Colon (tissue), 2 donors: ENCODE measurements at regions not wholly inside any gene's neighbourhood (a gene's known extent, or its start where the extent isn't known, plus 50 kb on each side); places are given as distances from the start of the nearest gene placed in this dataset.

Experiments used
- FAIRE-seq: peaks from 2 replicates; lab custom pipeline; 2012; peaks lifted over from hg19 to GRCh38; lab: Jason Lieb, UNC
- donor health status: control.
- donor health status: control.

DNA sequence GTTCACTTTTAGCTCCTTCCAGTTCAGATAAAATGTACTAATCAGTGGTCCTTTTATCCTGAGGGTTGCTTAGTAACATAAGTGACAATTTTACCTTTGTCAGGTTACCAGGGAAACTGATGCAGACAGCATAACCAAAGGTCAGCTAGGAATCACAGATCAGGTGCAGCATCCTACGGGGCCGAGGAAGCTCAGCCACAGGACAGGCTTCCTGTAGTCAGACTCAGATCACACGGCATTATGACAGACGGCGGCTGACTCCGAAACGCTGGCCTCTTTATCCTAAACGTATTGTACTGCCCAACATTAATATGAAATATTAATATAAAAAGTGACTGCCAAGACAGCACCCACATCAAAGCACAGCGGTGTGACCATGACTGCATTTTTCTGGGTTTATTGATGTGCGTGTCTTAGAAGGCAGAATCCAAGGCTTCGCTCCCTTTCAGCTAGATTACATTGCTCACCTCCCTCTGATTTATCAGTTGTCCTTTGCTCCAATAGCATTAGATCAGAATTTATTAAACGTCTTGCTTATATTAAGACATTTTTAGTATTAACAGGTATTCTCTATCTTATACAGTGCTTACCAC, 444.5 kb downstream of the CMPK2 start:
- FAIRE-seq = no peak

GRCh38 chr2:6421888-6422287, 443.8 kb downstream of the CMPK2 start:
- FAIRE-seq = no peak

GRCh38 chr2:6423157-6423556, 442.6 kb downstream of the CMPK2 start:
- FAIRE-seq = no peak

DNA sequence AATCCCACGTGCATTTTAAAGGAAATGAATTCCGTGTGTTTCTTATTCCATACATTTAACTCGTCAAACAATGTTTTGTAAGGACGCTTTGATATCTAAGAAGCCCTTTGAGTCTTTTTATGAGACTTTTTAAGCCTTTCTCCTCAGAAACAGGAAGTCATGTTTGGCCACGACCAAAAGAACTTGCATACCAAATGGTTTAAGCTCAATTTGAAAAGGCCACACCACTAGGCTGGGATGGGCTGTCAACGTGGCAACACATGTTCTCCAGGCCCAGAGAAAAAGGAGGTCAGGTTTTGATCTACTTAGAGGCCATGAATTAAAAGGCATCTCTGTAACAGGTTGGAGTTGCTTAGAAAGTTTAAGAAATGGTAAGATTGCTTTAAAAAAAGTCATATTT, 441.8 kb downstream of the CMPK2 start:
- FAIRE-seq = no peak

- FAIRE-seq = no peak
Observed at GRCh38 chr2:6425032-6425431, 440.7 kb downstream of the CMPK2 start.

- no peak for FAIRE-seq
Observed at GRCh38 chr2:6429210-6429986, 436.3 kb downstream of the CMPK2 start.

DNA sequence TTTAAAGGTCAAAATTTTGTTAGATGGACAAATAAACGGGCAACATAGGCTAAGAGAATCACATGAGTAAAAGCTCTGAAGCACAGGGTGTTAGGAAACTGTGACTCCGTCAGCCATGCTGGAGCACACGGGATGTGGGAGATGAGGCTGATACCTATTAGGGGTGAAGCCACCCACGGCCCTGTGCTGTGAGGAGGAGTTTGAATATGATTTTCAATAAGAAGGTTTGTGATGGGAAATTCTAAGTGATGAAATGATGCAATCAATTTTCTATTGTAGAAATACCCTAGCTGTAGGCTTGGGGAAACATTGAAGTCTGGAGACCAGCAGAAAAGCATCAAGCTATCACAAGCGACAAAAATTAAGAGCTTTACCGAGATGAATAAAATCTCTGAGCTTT, 431.3 kb downstream of the CMPK2 start:
- FAIRE-seq = no peak

GRCh38 chr2:6441800-6442199, 423.9 kb downstream of the CMPK2 start:
- FAIRE-seq = no peak

DNA sequence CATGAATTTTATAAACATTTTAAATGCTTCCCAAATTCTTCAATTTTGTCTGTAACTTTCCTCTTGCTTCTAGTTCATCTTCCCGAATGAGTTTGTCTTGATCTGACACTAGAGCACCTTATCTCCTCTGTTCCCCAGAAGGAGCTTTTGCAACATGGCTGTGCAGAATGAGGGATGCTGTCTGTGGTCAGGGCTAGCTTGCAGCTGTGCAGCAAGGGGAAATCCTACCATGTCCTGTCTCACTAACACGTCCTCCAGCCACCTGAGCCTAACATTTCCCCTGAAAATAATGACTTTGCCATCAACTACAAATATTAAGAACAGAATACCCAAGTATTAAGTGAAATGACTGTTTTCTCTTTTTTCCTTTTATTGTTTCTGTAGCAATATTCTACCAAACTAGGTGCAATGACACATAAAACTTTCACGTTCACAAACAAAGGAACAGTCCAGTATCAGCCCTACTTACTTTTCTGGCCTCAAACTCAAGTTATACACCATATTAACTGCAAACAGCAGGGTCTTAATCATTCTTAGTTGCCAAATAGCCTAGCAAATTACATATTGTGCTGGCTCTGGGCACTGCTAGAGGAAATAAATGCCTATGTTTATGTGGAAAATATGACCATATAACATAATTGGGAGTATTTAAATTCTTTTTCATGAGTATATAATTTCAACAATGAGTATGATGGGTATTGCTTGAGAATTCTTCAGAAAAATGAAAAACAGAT, 423.3 kb downstream of the CMPK2 start:
- no peak for FAIRE-seq

GRCh38 chr2:6443061-6443823, 422.5 kb downstream of the CMPK2 start:
- FAIRE-seq = no peak

- no peak for FAIRE-seq
Observed at GRCh38 chr2:6444514-6444913, 421.2 kb downstream of the CMPK2 start.

DNA sequence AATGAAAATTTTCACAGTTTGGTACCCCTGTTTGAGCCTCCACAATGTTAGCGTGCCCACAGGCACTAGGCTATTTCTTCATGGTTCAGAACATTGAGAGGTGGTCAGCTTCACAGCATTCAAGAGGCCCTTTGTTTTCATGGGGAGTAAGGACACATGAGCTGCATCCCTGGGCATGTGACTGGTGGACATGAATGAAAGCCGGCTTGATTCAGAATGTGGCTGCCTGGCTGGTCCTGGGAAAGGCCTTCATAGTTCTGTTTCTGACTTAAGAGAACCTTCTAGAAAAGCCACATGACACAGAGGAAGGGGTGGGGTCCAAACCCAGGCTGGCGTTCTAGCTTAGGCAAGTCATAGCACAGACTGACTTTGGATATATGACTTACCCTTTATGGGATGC, 420.6 kb downstream of the CMPK2 start:
- no peak for FAIRE-seq

DNA sequence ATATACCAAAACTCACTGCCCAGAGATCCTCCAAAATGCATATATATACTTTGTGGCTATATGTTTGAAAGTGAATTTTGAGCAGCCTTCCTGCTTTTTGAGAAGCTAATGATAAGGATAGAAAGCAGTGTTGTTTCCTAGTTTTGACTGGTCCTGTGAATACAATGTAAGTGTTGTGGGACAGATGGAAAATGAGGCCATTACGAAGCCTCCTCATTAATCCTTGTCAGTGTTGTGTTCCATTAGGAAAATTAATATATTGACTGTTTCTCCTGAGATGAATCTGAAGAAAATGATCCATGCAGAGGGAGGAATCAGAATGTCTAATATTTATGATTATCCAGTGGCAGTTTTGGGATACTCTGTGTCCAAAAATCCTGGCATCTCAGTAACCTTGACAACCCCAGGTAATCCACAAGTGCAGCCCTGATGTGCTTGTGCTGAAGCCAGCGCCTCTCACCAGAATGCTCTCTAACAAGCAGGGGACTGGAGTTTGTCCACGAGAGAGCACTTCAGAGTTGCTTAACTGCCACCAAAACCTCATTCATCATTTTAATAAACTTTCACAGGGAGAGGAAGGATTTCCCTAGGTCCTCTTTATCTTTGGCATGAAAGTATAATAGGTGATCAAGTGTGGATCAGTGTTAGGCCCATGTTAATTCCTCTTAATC, 418.6 kb downstream of the CMPK2 start:
- FAIRE-seq = no peak

- no peak for FAIRE-seq
Observed at GRCh38 chr2:6448893-6449292, 416.8 kb downstream of the CMPK2 start.

DNA sequence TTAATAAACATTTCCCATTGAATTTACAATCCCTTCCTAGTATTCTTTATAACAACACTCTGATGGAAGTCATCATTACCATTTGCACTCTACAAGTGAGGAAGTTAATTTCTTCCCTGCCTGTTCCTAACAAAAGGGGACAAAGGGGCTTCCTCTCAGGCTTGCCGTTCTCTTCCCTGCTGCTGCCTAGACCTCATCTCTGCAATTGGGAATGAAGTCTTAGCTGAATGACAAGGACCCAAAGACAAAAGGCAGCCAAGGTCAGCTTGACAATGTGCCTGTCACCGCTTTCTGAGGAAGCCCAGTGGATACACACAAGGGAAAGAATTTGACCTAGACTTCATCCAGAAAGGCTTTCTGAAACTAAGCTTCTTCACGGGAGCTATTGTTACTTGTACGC, 416.4 kb downstream of the CMPK2 start:
- no peak for FAIRE-seq

- FAIRE-seq = no peak
Observed at GRCh38 chr2:6452702-6453481, 412.8 kb downstream of the CMPK2 start.

GRCh38 chr2:6454286-6454990, 411.3 kb downstream of the CMPK2 start:
- no peak for FAIRE-seq

GRCh38 chr2:6459138-6459537, 406.6 kb downstream of the CMPK2 start:
- FAIRE-seq = no peak

DNA sequence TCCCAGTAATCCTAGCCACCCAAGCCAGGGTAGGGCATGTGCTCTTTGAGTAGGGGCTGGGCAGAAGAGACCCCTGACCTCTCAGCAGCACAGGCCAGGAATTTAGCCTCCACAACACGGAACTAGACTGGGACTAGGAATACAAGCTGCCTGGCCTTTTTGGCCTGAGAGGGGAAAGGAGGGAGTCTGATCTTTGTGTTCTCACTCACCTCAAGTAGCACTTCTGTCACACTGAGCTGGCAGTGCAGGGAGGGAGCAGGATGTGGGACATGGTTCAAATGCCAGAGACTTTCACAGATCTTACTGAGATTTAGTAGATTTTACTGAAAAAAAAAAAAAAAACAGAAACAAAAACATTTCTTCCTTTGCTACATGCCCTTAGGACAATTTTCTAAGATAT, 395.2 kb downstream of the CMPK2 start:
- no peak for FAIRE-seq

DNA sequence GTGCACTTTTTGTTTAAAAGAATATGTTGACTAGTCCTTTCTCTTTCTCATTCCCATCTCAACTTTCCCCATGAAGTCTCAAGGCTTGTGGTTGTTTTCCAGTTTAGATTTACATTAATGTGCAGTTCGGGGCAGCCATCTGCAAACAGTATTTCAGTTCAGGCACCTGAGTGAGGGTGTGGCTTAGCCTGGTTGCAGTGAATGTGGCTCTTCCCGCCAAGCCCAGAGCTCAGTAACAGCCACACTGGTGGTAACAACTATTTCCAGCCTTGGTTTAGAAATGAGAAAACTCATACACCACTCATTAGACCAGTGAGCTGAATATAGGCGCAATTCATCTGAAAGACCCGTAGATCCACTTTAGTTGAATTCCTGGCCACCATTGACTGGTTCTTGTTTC, 394.3 kb downstream of the CMPK2 start:
- FAIRE-seq = no peak
